ENCODE measurements at regions not wholly inside any gene's neighbourhood (a gene's known extent, or its start where the extent isn't known, plus 50 kb on each side); places are given as distances from the start of the nearest gene placed in this dataset.

- TF ChIP-seq POLR2AphosphoS5 (IDR thresholded peaks at IDR 0.05), result no peak
- TF ChIP-seq CTCF (IDR thresholded peaks at IDR 0.05), result no peak
- TF ChIP-seq EP300 (IDR thresholded peaks at IDR 0.05; ENCODE audit: low read depth), result no peak
- no peak for TF ChIP-seq POLR2A (IDR thresholded peaks at IDR 0.05)
Observed at GRCh38 chr9:80875947-80876346, 813.4 kb downstream of the TLE1 start.

All from transverse colon (tissue), 4 donors.